Endodermal cell (in vitro differentiated cells): ENCODE measurements at regions not wholly inside any gene's neighbourhood (a gene's known extent, or its start where the extent isn't known, plus 50 kb on each side); places are given as distances from the start of the nearest gene placed in this dataset.

ENCODE experiments used
- DNase-seq: peaks from one replicate; pipeline ENCODE4 v3.0.0-alpha.2; 2017
- H3K27ac ChIP-seq: 2 replicates; pipeline ENCODE4 v1.5.1; 2013; ENCODE audit warnings: mild to moderate bottlenecking, low read depth, low read length, moderate library complexity
- H3K27me3 ChIP-seq: 2 replicates; pipeline ENCODE4 v1.6.1; 2013; ENCODE audit warnings: mild to moderate bottlenecking, low read length, moderate library complexity; ENCODE audit not compliant: insufficient read depth, control insufficient read depth, poor library complexity, severe bottlenecking
- H3K36me3 ChIP-seq: 2 replicates; pipeline ENCODE4 v1.7.0; 2013; ENCODE audit warnings: mild to moderate bottlenecking, low read length, moderate library complexity; ENCODE audit not compliant: control insufficient read depth, insufficient read depth
- H3K4me1 ChIP-seq: one replicate; pipeline ENCODE4 v1.7.0; 2013; ENCODE audit warnings: low read length; ENCODE audit not compliant: control insufficient read depth, insufficient read depth
- H3K4me3 ChIP-seq: 2 replicates; pipeline ENCODE4 v1.5.1; 2013; ENCODE audit warnings: mild to moderate bottlenecking, low read length, moderate library complexity
- H3K9ac ChIP-seq: 2 replicates; pipeline ENCODE4 v1.6.1; 2013; ENCODE audit warnings: mild to moderate bottlenecking, low read length, moderate library complexity; ENCODE audit not compliant: poor library complexity, severe bottlenecking; ENCODE audit errors: extremely low read depth
- H3K9me3 ChIP-seq: 2 replicates; pipeline ENCODE4 v1.6.1; 2013; ENCODE audit warnings: mild to moderate bottlenecking, low read length, moderate library complexity; ENCODE audit not compliant: control insufficient read depth
- H3K27ac Mint-ChIP-seq: 2 replicates; pipeline ENCODE4 v1.8.0; 2020; ENCODE audit warnings: mixed read lengths
- H3K27me3 Mint-ChIP-seq: 2 replicates; pipeline ENCODE4 v1.8.0; 2021; ENCODE audit warnings: mild to moderate bottlenecking, mixed read lengths; ENCODE audit not compliant: insufficient read depth
- H3K36me3 Mint-ChIP-seq: 2 replicates; pipeline ENCODE4 v1.8.0; 2020; ENCODE audit warnings: low read depth, mixed read lengths
- H3K4me1 Mint-ChIP-seq: 2 replicates; pipeline ENCODE4 v1.8.0; 2020; ENCODE audit warnings: mixed read lengths
- H3K4me3 Mint-ChIP-seq: 2 replicates; pipeline ENCODE4 v1.8.0; 2020; ENCODE audit warnings: mild to moderate bottlenecking, moderate library complexity, mixed read lengths
- H3K9me3 Mint-ChIP-seq: 2 replicates; pipeline ENCODE4 v1.8.0; 2020; ENCODE audit warnings: mild to moderate bottlenecking, mixed read lengths
- CTCF ChIP-seq: fragments of 200-600 bp; sonication (generic); conservative IDR thresholded peaks from 2 replicates; pipeline ENCODE4 v1.5.0; 2021; ENCODE audit warnings: antibody characterized with exemption, mild to moderate bottlenecking
- WGBS, 2 experiments: methylation state at CpG; one replicate each; pipeline versions ENCODE4 v1.1.5 to v1.1.7; 2013; ENCODE audit warnings: missing lambda C conversion rate in 2 of 2, mixed read lengths in 1 of 2; ENCODE audit not compliant: insufficient coverage in 1 of 2, insufficient read length in 1 of 2; 5-methylcytosine and 5-hydroxymethylcytosine counted together

GRCh38 chr6:26197636-26197932 is 110.4 kb downstream of the HFE start:
- peaks cover 24% of the 10 kb centered on the region for H3K4me1 Mint-ChIP-seq
- peak overlapping the region; percentile 98 for H3K9ac ChIP-seq

GRCh38 chr6:26197933-26198721 is 110.9 kb downstream of the HFE start:
- Mint-ChIP-seq H3K36me3 (no peaks in the 10 kb centered on the region), H3K4me3 (peak overlapping the region; percentile 100), H3K27ac (peak overlapping the region; percentile 100), H3K9me3 (no peaks in the 10 kb centered on the region), H3K27me3 (no peaks in the 10 kb centered on the region), H3K4me1 (peaks cover 27% of the 10 kb centered on the region)
- DNase-seq = peak; percentile 75
- 0% methylated on average over 8 to 25 of the region's 26 CpGs for WGBS, 2 experiments
- Histone ChIP-seq H3K4me1 (peaks cover 9% of the 10 kb centered on the region), H3K4me3 (peak overlapping the region; percentile 95), H3K36me3 (no peaks in the 10 kb centered on the region), H3K9ac (peak overlapping the region; percentile 98), H3K9me3 (no peaks in the 10 kb centered on the region), H3K27me3 (no peaks in the 10 kb centered on the region), H3K27ac (peak overlapping the region; percentile 84)
- TF ChIP-seq CTCF = no peak

More at GRCh38 chr6:26197636-26197932, 110.4 kb downstream of the HFE start:
- H3K27me3 Mint-ChIP-seq = no peaks in the 10 kb centered on the region
- no peaks in the 10 kb centered on the region for H3K9me3 Mint-ChIP-seq
- Histone ChIP-seq H3K4me3 (peak overlapping the region; percentile 95), H3K27ac (peak overlapping the region; percentile 84), H3K36me3 (no peaks in the 10 kb centered on the region), H3K27me3 (no peaks in the 10 kb centered on the region), H3K9me3 (no peaks in the 10 kb centered on the region), H3K4me1 (peaks cover 4% of the 10 kb centered on the region)
- TF ChIP-seq CTCF = no peak
- peak overlapping the region; percentile 100 for H3K27ac Mint-ChIP-seq
- no peaks in the 10 kb centered on the region for H3K36me3 Mint-ChIP-seq
- DNase-seq = no peak
- peak overlapping the region; percentile 100 for H3K4me3 Mint-ChIP-seq

GRCh38 chr6:26198722-26199056 is 111.5 kb downstream of the HFE start:
- Histone ChIP-seq H3K9me3 (no peaks in the 10 kb centered on the region), H3K9ac (peak overlapping the region; percentile 98), H3K4me3 (peak overlapping the region; percentile 95), H3K4me1 (peaks cover 10% of the 10 kb centered on the region), H3K36me3 (no peaks in the 10 kb centered on the region), H3K27ac (peak overlapping the region; percentile 84), H3K27me3 (no peaks in the 10 kb centered on the region)
- Mint-ChIP-seq H3K27ac (peak overlapping the region; percentile 100), H3K36me3 (no peaks in the 10 kb centered on the region), H3K27me3 (no peaks in the 10 kb centered on the region), H3K4me1 (peaks cover 30% of the 10 kb centered on the region), H3K4me3 (peak overlapping the region; percentile 100), H3K9me3 (no peaks in the 10 kb centered on the region)
- WGBS, 2 experiments = 0% methylated on average over 2 to 12 of the region's 12 CpGs
- DNase-seq = no peak
- no peak for TF ChIP-seq CTCF
